AG08396 (cell line): ENCODE measurements at regions not wholly inside any gene's neighbourhood (a gene's known extent, or its start where the extent isn't known, plus 50 kb on each side); places are given as distances from the start of the nearest gene placed in this dataset.
"Not testable (repeated sequence)": the region's sequence is repeated elsewhere in the genome, so short reads cannot be mapped to it uniquely, and the experiment has no call there.

Experiments
- DNase-seq: peaks from one replicate; pipeline ENCODE4 v3.0.0; 2012; ENCODE audit warnings: low spot score, mixed read lengths

- not testable (repeated sequence) for DNase-seq
These were observed 449.3 kb upstream of the ATP11B start for GRCh38 chr3:182344026-182344425.

GRCh38 chr3:182349051-182349450 is 444.3 kb upstream of the ATP11B start:
- DNase-seq = no peak

DNA sequence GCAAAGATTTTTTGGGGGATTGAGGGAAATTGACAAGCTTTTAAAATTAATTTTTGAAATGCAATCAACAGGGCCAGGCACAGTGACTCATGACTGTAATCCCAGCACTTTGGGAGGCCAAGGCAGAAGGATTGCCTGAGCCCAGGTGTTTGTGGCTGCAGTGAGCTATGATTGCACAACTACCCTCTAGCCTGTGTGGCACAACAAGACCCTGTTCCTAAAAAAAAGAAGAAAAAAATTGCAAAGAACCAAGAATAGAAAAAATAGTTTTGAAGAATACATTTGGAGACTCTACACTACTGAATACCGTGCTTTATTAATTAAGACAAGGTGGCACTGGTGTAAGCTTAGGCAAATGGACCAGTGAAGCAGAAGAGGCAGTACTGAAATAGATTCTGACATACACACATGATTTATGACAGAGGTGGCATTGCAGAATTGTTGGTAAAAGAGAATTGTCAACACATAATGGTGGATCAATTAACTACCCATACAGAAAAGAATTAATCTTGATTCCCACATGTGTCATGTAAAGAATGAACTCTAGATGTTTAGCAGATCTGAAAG is 443.3 kb upstream of the ATP11B start:
- no peak for DNase-seq

GRCh38 chr3:182357928-182358327 is 435.4 kb upstream of the ATP11B start:
- no peak for DNase-seq

DNA sequence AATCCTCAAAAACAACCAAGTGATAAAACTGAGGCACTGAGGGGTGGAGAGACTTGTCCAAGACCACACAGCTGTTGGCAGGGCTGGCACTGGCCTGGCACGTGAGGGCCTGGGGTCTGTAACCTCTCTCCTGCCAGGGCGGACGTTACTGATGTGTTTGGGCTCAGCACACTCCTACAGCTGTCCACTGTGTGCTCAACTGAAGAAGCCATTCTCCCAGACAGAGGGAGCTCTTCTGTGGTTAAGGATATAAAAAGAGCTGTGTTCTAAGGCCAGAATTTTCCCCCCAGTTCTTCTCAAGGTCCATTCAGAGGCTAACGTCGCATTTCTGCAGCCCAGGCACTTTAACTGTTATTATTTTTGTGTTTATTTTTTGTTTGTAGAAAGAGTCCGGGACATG is 429.0 kb upstream of the ATP11B start:
- no peak for DNase-seq

DNA sequence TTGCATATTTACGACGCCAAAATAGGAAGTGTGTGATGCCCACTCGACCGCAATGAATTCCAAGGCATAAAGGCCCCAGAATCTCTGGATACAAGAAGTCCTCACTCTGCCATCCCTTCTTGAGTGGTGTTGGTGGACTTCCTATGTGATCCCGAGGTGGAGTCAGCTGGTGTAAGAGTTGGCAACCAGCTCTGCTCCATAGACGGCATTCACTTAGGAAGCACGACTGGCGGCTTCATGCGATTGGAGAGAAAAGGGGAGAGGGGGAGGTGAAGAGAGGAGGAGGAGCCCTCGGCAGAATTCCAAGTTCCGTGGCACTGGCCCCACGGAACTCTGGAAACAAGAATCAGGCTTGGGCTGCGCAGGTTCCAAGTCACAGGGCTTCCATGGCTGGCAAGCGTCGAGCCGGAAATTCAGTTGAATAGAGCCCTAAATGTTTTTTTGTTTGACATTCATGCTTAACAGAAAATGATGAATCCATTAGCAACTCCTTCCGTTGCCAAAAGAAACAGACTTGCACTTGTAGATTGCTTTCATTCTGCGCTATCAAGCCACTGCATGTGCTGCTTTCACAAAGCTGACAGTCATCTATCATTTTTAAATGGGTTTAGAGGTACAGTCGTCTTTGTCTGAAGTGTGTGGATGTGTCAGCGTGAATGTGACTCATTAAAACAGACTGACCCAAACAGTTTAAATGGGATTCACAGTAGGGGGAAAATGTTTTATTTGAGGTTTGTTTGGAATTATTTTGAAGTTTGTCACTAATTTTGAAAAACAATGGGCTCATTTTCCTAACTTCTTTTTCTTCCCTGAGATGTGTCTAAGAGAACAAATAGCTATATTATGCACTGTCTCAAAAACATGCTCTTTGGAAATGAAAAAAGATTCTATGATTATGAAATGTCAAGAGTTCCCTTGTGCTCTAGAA is 428.3 kb upstream of the ATP11B start:
- DNase-seq = no peak

DNA sequence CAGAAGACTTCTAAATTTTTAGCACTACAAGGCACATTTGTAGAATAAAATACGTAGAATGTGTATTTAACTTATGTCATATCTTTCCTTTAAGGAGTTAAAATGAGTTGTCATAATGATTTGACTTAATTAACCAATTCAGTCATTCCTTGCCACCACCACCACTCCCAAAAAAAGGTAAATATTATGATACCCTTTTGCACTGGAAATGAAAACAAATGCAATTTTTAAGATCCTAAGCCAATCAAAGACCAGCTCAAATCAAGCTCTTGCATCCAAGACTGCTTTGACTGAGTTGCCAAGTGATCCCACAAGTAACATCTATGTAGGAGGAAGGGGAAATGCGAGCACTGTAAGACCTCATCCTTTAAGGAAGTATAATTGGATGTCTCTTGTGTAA is 426.6 kb upstream of the ATP11B start:
- no peak for DNase-seq

- no peak for DNase-seq
These were observed 423.4 kb upstream of the ATP11B start for GRCh38 chr3:182369861-182370260.

- DNase-seq = no peak
These were observed 422.4 kb upstream of the ATP11B start for GRCh38 chr3:182370949-182371348.

DNA sequence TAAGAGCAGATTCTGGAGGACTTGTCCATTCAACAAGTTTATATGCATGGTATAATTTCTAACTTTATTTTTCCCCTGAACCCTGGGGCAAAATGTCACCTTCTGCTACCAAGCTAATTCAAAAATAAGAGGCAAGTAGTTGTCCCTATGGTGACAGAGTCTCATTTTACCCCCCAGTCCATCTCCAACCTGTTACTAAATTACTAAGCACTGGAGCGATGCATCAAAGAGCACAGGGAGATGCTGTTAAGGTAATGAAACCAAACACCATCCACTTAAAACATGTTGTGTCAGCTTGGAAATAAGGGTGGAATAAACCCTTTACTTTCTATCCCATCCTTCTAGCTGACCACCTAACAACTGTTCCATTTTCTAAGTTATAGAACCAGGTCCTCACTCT is 417.4 kb upstream of the ATP11B start:
- DNase-seq = no peak

- DNase-seq = no peak
These were observed 411.0 kb upstream of the ATP11B start for GRCh38 chr3:182382112-182382857.

DNA sequence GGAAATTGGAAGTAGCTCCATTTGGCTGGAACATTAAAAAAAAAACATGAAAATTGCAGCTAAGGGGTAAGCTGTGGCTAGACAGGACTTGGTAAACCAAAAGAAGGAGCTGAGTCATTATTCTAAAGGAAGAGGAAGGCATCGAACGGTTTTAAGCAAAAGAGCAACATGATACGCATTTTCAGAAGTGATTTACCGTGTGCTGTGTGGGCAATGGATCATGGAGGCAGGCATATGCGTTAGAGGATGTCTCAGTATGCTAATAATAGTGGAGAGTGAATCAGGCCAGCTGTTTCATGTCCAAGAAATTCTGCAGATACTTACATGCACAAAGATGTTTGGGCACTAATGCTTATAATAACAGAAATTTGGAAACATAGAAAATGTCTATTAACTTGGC is 409.1 kb upstream of the ATP11B start:
- no peak for DNase-seq

- DNase-seq = no peak
These were observed 407.9 kb upstream of the ATP11B start for GRCh38 chr3:182385356-182385755.

- DNase-seq = no peak
These were observed 404.8 kb upstream of the ATP11B start for GRCh38 chr3:182388506-182388905.

DNA sequence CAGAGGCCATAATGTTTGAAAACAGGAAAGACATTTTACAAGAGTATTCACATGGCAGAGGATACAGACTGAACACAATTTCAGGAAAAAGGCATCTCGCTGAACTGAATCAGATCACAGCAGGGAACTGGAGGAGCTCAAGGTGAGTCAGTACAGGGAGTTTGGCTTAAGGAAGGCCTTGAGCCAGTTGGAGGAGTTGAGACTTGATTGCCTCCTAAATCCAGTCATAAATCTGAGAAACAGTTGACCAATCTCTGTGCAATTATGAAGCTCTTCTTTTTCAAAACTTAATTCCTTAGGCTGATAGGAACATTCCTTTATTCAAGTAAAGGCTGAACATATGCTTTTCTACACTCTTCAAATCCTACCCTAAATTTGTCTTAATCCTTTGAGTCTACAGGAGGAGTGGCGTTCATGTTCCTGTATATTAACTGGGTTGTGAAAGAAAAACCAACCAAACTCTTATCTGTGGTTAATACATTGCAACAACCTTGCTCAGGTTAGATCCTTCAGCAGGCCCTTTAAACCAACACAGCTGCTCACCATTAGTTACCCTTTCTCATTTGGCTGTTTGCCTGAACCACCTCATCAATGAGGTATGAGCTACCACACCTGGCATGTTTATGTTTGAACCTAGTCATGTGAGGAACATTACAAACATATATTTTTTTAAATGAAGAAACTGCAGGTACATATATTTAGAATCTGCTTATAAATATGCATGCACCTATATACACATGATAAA is 404.1 kb upstream of the ATP11B start:
- DNase-seq = no peak

- no peak for DNase-seq
These were observed 402.9 kb upstream of the ATP11B start for GRCh38 chr3:182390421-182390820.

- DNase-seq = no peak
These were observed 400.9 kb upstream of the ATP11B start for GRCh38 chr3:182392182-182392937.

DNA sequence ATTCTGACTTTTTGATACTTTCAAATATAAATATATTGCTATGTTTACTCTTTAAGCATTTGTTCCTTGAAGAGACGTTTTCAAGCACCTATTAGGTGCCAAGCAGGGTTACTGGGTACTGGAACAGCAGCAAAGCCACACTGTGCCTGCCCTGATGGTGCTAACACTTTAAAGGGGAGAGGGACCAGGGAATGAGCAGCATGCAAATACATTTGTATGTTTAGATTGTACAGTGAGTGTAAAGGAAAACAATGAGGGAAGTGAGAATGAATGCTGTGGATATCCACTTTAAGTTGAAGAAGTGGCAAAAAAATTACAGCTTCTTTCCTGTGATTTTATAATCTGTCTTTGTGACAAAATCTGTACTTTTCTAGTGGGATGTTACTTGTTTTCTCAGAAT is 400.2 kb upstream of the ATP11B start:
- DNase-seq = no peak

- DNase-seq = no peak
These were observed 399.4 kb upstream of the ATP11B start for GRCh38 chr3:182393830-182394367.

- no peak for DNase-seq
These were observed 396.1 kb upstream of the ATP11B start for GRCh38 chr3:182397164-182397563.
